Testis (tissue), 2 donors: ENCODE measurements at regions not wholly inside any gene's neighbourhood (a gene's known extent, or its start where the extent isn't known, plus 50 kb on each side); places are given as distances from the start of the nearest gene placed in this dataset.

Source experiments
- POLR2A ChIP-seq: fragments of 450-650 bp; IDR thresholded peaks from one replicate; pipeline ENCODE4 v1.6.1; 2017; ENCODE audit warnings: antibody characterized with exemption, mild to moderate bottlenecking, moderate library complexity
- TF ChIP-seq, protein P1 (sequence below), 3 experiments: fragments of 450-650 bp in 2 of 3; fragments of 200-600 bp in 1 of 3; sonication (generic) in 1 of 3; IDR thresholded peaks; one replicate each; pipeline ENCODE4 v1.5.1; 2016 to 2019; ENCODE audit warnings: antibody characterized with exemption in 3 of 3, mild to moderate bottlenecking in 2 of 3, moderate library complexity in 1 of 3

- TF ChIP-seq, protein P1, sequence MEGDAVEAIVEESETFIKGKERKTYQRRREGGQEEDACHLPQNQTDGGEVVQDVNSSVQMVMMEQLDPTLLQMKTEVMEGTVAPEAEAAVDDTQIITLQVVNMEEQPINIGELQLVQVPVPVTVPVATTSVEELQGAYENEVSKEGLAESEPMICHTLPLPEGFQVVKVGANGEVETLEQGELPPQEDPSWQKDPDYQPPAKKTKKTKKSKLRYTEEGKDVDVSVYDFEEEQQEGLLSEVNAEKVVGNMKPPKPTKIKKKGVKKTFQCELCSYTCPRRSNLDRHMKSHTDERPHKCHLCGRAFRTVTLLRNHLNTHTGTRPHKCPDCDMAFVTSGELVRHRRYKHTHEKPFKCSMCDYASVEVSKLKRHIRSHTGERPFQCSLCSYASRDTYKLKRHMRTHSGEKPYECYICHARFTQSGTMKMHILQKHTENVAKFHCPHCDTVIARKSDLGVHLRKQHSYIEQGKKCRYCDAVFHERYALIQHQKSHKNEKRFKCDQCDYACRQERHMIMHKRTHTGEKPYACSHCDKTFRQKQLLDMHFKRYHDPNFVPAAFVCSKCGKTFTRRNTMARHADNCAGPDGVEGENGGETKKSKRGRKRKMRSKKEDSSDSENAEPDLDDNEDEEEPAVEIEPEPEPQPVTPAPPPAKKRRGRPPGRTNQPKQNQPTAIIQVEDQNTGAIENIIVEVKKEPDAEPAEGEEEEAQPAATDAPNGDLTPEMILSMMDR (IDR thresholded peaks at IDR 0.05) = no peak
- TF ChIP-seq POLR2A = no peak
Measured at GRCh38 chr3:116939550-116939949, 230.0 kb downstream of the TUSC7 start.
